Stimulated activated CD4-positive, alpha-beta T cell treated with anti-CD3 and anti-CD28 coated beads, Interleukin-1b, Interleukin-23, amount 100 ng/mL, for 1 hour (primary cell): ENCODE measurements at regions not wholly inside any gene's neighbourhood (a gene's known extent, or its start where the extent isn't known, plus 50 kb on each side); places are given as distances from the start of the nearest gene placed in this dataset.

Experiments used
- DNase-seq, 2 donors: peaks; one replicate each; pipeline ENCODE4 v3.0.0-alpha.2; 2020; ENCODE audit warnings: low read depth in 2 of 2

DNA sequence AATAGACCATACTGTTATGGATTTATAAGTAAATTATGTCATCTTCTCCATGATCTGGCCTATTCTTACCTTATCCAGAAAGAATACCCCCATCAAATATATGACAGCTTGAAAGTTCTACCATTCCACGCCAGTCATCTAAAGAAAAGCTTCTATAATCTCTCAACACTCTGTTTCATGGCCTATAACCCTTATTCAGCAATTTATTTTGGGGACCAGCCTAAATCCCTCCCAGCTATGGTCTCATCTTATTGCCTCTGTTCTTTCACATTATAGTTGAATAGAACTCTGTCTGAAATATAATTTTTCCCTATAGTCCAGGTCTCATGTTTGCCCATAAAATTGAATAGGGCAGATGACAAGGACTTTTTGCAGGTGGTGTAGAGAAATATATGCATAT, 2387.6 kb upstream of the WWC1 start:
- DNase-seq, result no peak

- no peak for DNase-seq
These were observed 2384.6 kb upstream of the WWC1 start for GRCh38 chr5:165906871-165907270.

GRCh38 chr5:165913059-165913458, 2378.4 kb upstream of the WWC1 start:
- no peak for DNase-seq

- no peak for DNase-seq
These were observed 2377.0 kb upstream of the WWC1 start for GRCh38 chr5:165914456-165914855.

GRCh38 chr5:165919196-165919595, 2372.2 kb upstream of the WWC1 start:
- no peak for DNase-seq

DNA sequence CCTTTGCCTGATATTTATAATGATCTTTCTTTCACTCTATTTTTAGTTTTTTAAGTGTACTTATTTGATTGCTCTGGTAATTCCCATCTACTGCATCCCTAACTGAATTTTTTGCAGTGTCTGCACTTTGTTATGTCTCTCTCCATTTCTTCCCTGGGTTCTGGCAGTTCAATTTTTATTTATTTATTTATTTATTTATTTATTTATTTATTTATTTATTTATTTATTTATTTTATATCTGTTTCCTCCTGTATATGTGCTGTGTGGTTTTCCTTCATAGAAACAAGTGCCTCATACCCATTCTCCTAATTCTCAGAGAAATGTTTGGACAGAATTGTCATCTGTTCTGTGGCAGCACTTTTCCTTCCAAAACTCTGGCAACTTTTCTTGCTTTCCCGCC, 2370.8 kb upstream of the WWC1 start:
- no peak for DNase-seq

- DNase-seq, result no peak
These were observed 2362.5 kb upstream of the WWC1 start for GRCh38 chr5:165928971-165929370.

DNA sequence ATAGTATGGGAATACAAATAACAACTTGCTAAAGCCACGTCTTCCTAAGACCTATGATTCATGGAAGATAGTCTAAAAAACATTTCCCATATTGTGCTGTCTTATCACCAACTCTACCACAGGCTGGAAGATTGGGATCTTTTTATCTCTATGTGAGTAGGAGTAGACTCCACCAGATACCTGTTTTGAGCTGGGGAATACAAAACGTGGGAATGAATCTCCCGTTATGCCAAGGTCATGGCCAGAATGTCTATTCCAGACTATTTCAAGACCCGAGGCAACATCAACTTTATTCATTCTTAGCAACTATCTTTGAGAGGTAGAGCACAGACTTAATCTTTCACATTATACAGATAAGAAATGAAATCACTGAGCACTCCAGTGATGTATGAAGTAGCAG, 2350.9 kb upstream of the WWC1 start:
- no peak for DNase-seq

DNA sequence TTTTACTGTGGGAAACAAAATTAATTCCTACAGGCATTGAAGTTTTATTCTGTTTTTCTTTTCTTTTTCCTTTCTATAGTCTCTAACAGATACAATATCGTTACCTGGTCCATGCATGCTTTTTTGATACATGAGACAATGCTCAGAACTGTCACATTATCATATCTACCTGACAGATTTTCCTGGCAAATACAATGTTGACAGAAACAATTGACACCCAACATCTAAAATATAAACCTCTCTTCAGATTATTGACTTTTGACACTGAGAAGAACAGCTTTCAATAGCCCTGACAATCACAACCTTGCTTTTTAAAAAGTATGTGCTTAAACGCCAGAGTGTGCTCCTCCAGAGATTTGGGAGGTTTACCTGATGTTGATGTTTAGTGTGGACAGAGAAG, 2334.6 kb upstream of the WWC1 start:
- no peak for DNase-seq

GRCh38 chr5:165981671-165982070, 2309.8 kb upstream of the WWC1 start:
- no peak for DNase-seq

- no peak for DNase-seq
These were observed 2295.1 kb upstream of the WWC1 start for GRCh38 chr5:165996201-165996875.

DNA sequence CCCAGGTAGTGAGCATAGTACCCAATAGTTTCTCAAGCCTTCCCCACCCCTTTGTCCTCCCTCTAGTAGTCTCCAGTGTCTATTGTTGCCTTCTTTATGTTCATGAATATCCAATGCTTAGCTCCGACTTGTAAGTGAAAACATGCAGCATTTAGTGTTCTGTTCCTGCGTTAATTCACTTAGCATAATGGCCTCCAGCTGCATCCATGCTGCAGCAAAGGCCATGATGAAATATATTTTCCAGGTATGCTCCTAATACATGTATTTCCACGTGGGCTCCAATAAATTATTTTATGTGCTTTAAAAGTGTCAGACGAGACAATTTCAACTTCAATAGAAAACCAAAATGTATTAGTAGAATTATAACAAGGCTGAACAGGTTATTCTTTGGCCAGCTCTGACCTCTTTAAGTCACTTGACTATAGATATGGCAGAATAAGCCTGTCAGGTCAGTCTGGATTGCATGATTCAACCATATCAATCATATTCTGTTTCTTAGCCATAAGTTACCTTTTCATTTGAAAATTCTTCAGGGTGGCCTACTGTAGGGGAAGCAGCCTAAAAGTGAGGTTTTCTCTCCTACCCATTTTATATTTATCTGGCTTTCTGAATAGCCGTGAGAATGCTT, 2291.6 kb upstream of the WWC1 start:
- no peak for DNase-seq

DNA sequence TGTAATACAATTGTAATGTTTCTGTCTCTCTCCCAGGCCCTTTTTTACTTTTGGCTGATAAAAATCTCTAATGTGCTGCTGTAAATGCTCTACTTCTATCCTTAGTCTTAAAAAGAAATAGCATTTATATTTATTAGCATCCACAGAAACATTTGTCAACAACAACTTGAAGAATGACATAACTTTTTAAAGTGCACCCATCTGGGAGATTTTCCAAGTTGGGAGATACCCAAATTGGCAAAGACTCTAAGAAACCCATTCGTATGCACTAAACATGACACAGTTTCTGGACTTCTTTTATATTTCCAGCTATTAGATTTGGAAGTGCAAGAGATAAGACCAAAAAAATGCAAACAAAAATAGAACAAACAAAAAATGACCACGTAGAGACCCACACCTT, 2287.4 kb upstream of the WWC1 start:
- DNase-seq, result no peak

- no peak for DNase-seq
These were observed 2278.0 kb upstream of the WWC1 start for GRCh38 chr5:166013415-166013814.

DNA sequence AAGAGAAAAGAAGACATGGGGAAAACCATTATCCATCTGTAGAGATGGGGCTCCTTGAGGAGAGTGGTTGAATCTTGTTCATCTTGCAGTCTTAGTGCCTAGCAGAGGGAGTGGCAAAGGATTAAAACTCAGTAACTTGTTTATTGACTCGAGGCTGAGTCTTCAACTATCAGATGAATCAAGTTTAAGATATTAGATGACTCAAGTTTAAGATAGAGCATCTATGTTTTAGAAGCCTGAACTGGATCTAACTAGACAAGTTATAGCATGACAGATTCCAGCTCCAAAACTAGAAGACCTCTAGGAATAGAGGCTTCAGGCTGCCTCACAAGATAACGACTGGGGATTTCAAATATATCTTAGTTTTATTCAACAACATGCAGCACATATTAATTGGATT, 2277.2 kb upstream of the WWC1 start:
- no peak for DNase-seq

GRCh38 chr5:166018716-166019115, 2272.7 kb upstream of the WWC1 start:
- DNase-seq, result no peak

DNA sequence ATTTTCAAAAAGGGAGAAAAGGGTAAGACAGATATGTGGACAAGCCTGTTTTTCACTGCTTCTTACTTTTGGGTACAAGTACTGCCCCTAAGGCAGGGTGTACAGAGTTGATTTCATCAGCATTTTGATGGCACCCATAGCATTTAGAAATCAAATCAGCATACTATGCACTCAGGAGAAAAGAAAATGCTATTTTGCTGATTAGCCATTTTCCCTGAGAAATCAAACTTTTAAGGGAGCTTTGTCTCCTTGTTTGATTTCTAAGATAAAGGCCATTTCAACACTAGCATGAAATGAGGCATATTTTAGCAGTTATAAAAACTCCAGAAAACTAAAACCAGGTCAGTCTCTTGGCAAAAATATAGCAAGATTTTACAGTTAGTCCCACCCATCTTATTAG, 2269.4 kb upstream of the WWC1 start:
- no peak for DNase-seq

DNA sequence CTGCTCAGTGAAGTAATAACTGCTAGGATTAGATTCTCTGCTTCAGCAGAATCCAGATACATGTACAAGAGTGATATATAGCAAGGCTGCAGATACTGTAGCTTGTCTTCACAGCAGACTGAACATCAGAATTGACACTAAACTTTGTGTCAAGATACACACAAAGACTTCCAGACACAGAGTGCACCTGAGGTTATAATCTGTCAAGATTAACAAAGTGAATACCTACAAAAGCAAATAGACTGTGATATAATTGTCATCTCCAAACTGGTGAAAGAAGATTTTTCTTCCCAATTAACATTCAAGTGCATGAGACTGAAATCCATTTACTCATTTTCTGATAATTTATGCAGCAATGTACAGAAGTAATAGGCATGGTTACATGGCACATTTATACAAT, 2266.5 kb upstream of the WWC1 start:
- no peak for DNase-seq

DNA sequence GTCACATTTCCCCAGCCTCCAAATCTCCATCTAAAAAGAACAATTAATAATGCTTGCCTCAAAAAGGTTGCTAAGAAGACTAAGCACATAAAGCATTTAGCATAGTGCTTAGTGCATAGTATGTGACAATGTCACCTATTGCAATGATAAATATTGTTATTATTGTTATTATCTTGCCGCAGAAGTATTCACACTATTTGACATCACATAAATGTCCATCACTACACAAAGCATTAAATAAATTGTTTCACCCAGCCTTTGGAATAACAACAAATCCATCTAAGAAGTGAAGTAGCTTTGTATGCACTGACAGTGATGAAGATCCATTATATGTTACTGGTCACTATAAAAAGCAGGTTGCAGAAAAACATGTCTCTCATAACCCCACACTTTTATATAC, 2263.9 kb upstream of the WWC1 start:
- DNase-seq, result no peak

- DNase-seq, result no peak
These were observed 2259.5 kb upstream of the WWC1 start for GRCh38 chr5:166031926-166032325.

DNA sequence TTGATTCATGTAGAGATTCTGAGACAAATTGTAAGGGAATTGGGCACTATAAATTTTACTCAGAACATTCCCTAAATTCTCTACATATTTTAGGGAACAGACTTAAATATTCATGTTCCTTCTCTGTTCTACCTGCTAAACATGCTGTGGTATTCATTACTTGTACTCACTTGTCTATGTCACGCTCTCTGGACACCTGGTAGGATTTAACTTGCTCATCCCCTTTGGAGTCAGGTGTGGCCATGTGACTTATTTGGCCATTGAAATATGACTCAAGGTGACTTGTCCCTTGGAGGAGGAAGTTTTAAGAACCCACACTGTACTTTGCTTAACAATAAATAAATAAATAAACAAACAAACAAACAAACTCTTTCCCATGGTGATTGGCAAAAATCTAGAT, 2258.8 kb upstream of the WWC1 start:
- DNase-seq, result no peak

- no peak for DNase-seq
These were observed 2245.5 kb upstream of the WWC1 start for GRCh38 chr5:166045961-166046360.

- no peak for DNase-seq
These were observed 2244.5 kb upstream of the WWC1 start for GRCh38 chr5:166046956-166047355.

DNA sequence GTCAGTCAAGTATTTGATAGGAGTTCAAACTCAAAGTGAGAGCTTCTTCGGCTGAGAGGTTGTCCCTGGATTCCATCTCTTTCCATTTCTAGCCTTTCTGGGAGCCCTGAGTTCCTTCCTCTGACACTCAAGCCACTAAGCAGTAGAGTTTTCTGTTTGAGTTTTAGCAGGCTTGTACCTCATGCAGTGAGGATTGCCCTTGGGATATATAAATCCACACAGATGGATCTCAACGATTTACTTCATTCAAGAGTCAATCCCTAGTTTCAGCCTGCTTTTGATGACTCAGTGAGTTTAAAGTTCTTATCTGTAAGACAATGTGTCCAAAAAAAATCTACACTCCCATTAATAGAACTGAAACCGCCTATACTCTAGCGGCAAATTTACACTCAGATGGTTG, 2240.9 kb upstream of the WWC1 start:
- no peak for DNase-seq
